Coronary artery (tissue), 2 donors: ENCODE measurements at regions not wholly inside any gene's neighbourhood (a gene's known extent, or its start where the extent isn't known, plus 50 kb on each side); places are given as distances from the start of the nearest gene placed in this dataset.
"Not testable (repeated sequence)": the region's sequence is repeated elsewhere in the genome, so short reads cannot be mapped to it uniquely, and the experiment has no call there.

Source experiments
- DNase-seq: peaks from one replicate; pipeline ENCODE4 v3.0.0-alpha.2; 2017; ENCODE audit warnings: low spot score
- H3K27ac ChIP-seq, 2 donors: fragments of 200-600 bp; sonication (generic); one replicate each; pipeline ENCODE4 v1.5.1; 2016 to 2019
- H3K4me3 ChIP-seq: fragments of 200-600 bp; sonication (generic); 2 replicates; pipeline ENCODE4 v1.5.1; 2016; ENCODE audit warnings: mild to moderate bottlenecking, moderate library complexity
- CTCF ChIP-seq: fragments of 200-600 bp; sonication (generic); IDR thresholded peaks from one replicate; pipeline ENCODE4 v1.5.1; 2019; ENCODE audit warnings: antibody characterized with exemption

- no peak for DNase-seq
- no peak overlapping the region for H3K4me3 ChIP-seq
- no peak for TF ChIP-seq CTCF
- H3K27ac ChIP-seq = no peak overlapping the region
Measured at GRCh38 chr13:110045919-110046318, 259.5 kb upstream of the IRS2 start.

- Histone ChIP-seq H3K4me3 (no peak overlapping the region), H3K27ac (no peak overlapping the region)
- TF ChIP-seq CTCF = no peak
- no peak for DNase-seq
Measured at GRCh38 chr13:110045202-110045601, 258.8 kb upstream of the IRS2 start.

GRCh38 chr13:110044551-110045111 lies 258.2 kb upstream of the IRS2 start:
- no peak for DNase-seq
- no peak for TF ChIP-seq CTCF
- H3K27ac ChIP-seq = no peak overlapping the region
- H3K4me3 ChIP-seq = no peak overlapping the region

GRCh38 chr13:110042253-110042950 lies 256.0 kb upstream of the IRS2 start:
- Histone ChIP-seq H3K4me3 (no peak overlapping the region), H3K27ac (peak overlapping the region in 1 of 2 donors; percentile 39)
- DNase-seq = no peak
- TF ChIP-seq CTCF = no peak

GRCh38 chr13:110041638-110042037 lies 255.3 kb upstream of the IRS2 start:
- not testable (repeated sequence) for H3K27ac ChIP-seq, H3K4me3 ChIP-seq, DNase-seq

GRCh38 chr13:110037925-110038573 lies 251.7 kb upstream of the IRS2 start:
- H3K27ac ChIP-seq = no peak overlapping the region
- no peak for DNase-seq
- no peak for TF ChIP-seq CTCF
- H3K4me3 ChIP-seq = no peak overlapping the region

GRCh38 chr13:110036060-110036459 lies 249.7 kb upstream of the IRS2 start:
- H3K27ac ChIP-seq = no peak overlapping the region
- DNase-seq = no peak
- H3K4me3 ChIP-seq = no peak overlapping the region
- no peak for TF ChIP-seq CTCF
